SU-DHL-6 (cell line): ENCODE measurements at regions not wholly inside any gene's neighbourhood (a gene's known extent, or its start where the extent isn't known, plus 50 kb on each side); places are given as distances from the start of the nearest gene placed in this dataset.

ENCODE experiments used
- H2AFZ ChIP-seq: fragments of 200-600 bp; sonication (generic); 2 replicates; pipeline ENCODE4 v1.6.1; 2014; ENCODE audit warnings: low read depth, mild to moderate bottlenecking, moderate library complexity, mixed read lengths, antibody characterized with exemption, low read length; ENCODE audit not compliant: severe bottlenecking
- H3F3A ChIP-seq: fragments of 200-600 bp; shearing (Covaris generic); 2 replicates; pipeline ENCODE4 v1.6.0; 2016; ENCODE audit warnings: antibody characterized with exemption, mild to moderate bottlenecking; ENCODE audit not compliant: insufficient read depth
- H3K27ac ChIP-seq: fragments of 200-600 bp; sonication (generic); 2 replicates; pipeline ENCODE4 v1.5.1; 2016; ENCODE audit warnings: low read depth, mild to moderate bottlenecking, low read length, moderate library complexity, mixed read lengths
- H3K27me3 ChIP-seq: fragments of 200-600 bp; sonication (generic), shearing (Covaris generic); 2 replicates; pipeline ENCODE4 v1.6.0; 2014; ENCODE audit warnings: mild to moderate bottlenecking, low read length
- H3K36me3 ChIP-seq: fragments of 200-600 bp; sonication (generic); 2 replicates; pipeline ENCODE4 v1.6.1; 2014; ENCODE audit warnings: mild to moderate bottlenecking, low read length, mixed read lengths
- H3K4me2 ChIP-seq: fragments of 300-600, 200-600 bp; shearing (Covaris generic), sonication (generic); 2 replicates; pipeline ENCODE4 v1.6.0; 2014; ENCODE audit warnings: low read length, low read depth, mild to moderate bottlenecking; ENCODE audit not compliant: poor library complexity, severe bottlenecking
- H3K4me3 ChIP-seq: fragments of 200-600 bp; sonication (generic); 2 replicates; pipeline ENCODE4 v1.5.1; 2014; ENCODE audit warnings: antibody characterized with exemption, low read length, mild to moderate bottlenecking, mixed read lengths; ENCODE audit not compliant: insufficient read depth, poor library complexity, severe bottlenecking
- H3K79me2 ChIP-seq: fragments of 200-600 bp; sonication (generic); 2 replicates; pipeline ENCODE4 v1.6.1; 2014; ENCODE audit warnings: mild to moderate bottlenecking, low read length, moderate library complexity; ENCODE audit not compliant: insufficient read depth
- H3K9ac ChIP-seq: fragments of 200-600 bp; sonication (generic); 2 replicates; pipeline ENCODE4 v1.7.0; 2014; ENCODE audit warnings: mild to moderate bottlenecking, low read length
- H3K9me2 ChIP-seq: fragments of 200-600 bp; sonication (generic); replicated peaks from 2 replicates; pipeline ENCODE4 v1.6.1; 2014; ENCODE audit warnings: low read length; ENCODE audit not compliant: insufficient read depth
- H3K9me3 ChIP-seq: fragments of 200-600 bp; sonication (generic); 2 replicates; pipeline ENCODE4 v1.6.1; 2014; ENCODE audit warnings: low read length, mixed read lengths; ENCODE audit not compliant: insufficient read depth
- H4K20me1 ChIP-seq: fragments of 200-600 bp; sonication (generic); 2 replicates; pipeline ENCODE4 v1.6.1; 2014; ENCODE audit warnings: low read depth, mild to moderate bottlenecking, antibody characterized with exemption, low read length, moderate library complexity, mixed read lengths
- CTCF ChIP-seq: fragments of 200-600 bp; sonication (generic); IDR thresholded peaks from one replicate; pipeline ENCODE4 v1.5.1; 2017; ENCODE audit warnings: antibody characterized with exemption, mild to moderate bottlenecking, low read length, moderate library complexity; ENCODE audit not compliant: insufficient read depth, poor library complexity, severe bottlenecking
- EZH2phosphoT487 ChIP-seq: fragments of 200-600 bp; sonication (generic), shearing (Covaris generic); conservative IDR thresholded peaks from 2 replicates; pipeline ENCODE4 v1.6.1; 2018; ENCODE audit warnings: mild to moderate bottlenecking, antibody characterized with exemption, low read length, moderate library complexity, mixed read lengths

GRCh38 chr4:57320217-57320616, 210.0 kb upstream of the IGFBP7 start:
- no peak for TF ChIP-seq CTCF
- TF ChIP-seq EZH2phosphoT487 = no peak
- Histone ChIP-seq H3K9me3 (no peaks in the 10 kb centered on the region), H3K4me3 (no peak overlapping the region), H3K79me2 (no peaks in the 10 kb centered on the region), H3F3A (no peaks in the 10 kb centered on the region), H3K27ac (no peak overlapping the region), H4K20me1 (no peaks in the 10 kb centered on the region), H3K9ac (no peak overlapping the region), H3K27me3 (no peaks in the 10 kb centered on the region), H3K4me2 (no peak overlapping the region), H2AFZ (no peak overlapping the region), H3K36me3 (no peaks in the 10 kb centered on the region), H3K9me2 (no peaks in the 10 kb centered on the region)

- no peak overlapping the region for H3K27ac ChIP-seq
These were observed 208.5 kb upstream of the IGFBP7 start for GRCh38 chr4:57318703-57319102.

GRCh38 chr4:57314636-57315035, 204.5 kb upstream of the IGFBP7 start:
- H3F3A ChIP-seq = no peaks in the 10 kb centered on the region

More at GRCh38 chr4:57318703-57319102, 208.5 kb upstream of the IGFBP7 start:
- TF ChIP-seq EZH2phosphoT487 (no peak), CTCF (no peak)
- H3K9ac ChIP-seq = no peak overlapping the region
- H3K4me2 ChIP-seq = no peak overlapping the region
- no peaks in the 10 kb centered on the region for H4K20me1 ChIP-seq
- no peaks in the 10 kb centered on the region for H3K27me3 ChIP-seq
- H3K4me3 ChIP-seq = no peak overlapping the region
- no peaks in the 10 kb centered on the region for H3F3A ChIP-seq
- no peaks in the 10 kb centered on the region for H3K9me2 ChIP-seq
- no peaks in the 10 kb centered on the region for H3K36me3 ChIP-seq
- no peaks in the 10 kb centered on the region for H3K79me2 ChIP-seq
- H3K9me3 ChIP-seq = no peaks in the 10 kb centered on the region
- H2AFZ ChIP-seq = no peak overlapping the region

More at GRCh38 chr4:57314636-57315035, 204.5 kb upstream of the IGFBP7 start:
- H3K4me2 ChIP-seq = no peak overlapping the region
- no peak overlapping the region for H3K27ac ChIP-seq
- no peaks in the 10 kb centered on the region for H3K79me2 ChIP-seq
- no peaks in the 10 kb centered on the region for H3K27me3 ChIP-seq
- H3K9me3 ChIP-seq = no peaks in the 10 kb centered on the region
- H3K36me3 ChIP-seq = no peaks in the 10 kb centered on the region
- no peak overlapping the region for H2AFZ ChIP-seq
- no peak overlapping the region for H3K4me3 ChIP-seq
- TF ChIP-seq EZH2phosphoT487 (no peak), CTCF (no peak)
- no peaks in the 10 kb centered on the region for H4K20me1 ChIP-seq
- H3K9me2 ChIP-seq = no peaks in the 10 kb centered on the region
- no peak overlapping the region for H3K9ac ChIP-seq
